Gastroesophageal sphincter (tissue), 4 donors: ENCODE measurements at regions not wholly inside any gene's neighbourhood (a gene's known extent, or its start where the extent isn't known, plus 50 kb on each side); places are given as distances from the start of the nearest gene placed in this dataset.
A peak's percentile ranks its signal among the peaks of the same experiment; 100 is the strongest.

Experiments
- ATAC-seq: fragments of 150-250 bp; one replicate; pipeline ENCODE4 v1.9.1; 2016; ENCODE audit warnings: mild to moderate bottlenecking, moderate library complexity
- H3K27ac ChIP-seq, 4 donors: fragments of 200-600 bp; sonication (generic) in 3 of 4; 1 replicate in 3 of 4; 2 replicates in 1 of 4; pipeline ENCODE4 v1.5.1; 2016 to 2019
- H3K27me3 ChIP-seq: fragments of 200-600 bp; sonication (generic); one replicate; pipeline ENCODE4 v1.5.1; 2019
- H3K36me3 ChIP-seq, 2 donors: fragments of 200-600 bp; sonication (generic); one replicate each; pipeline ENCODE4 v1.5.1; 2019; ENCODE audit warnings: control low read depth in 1 of 2
- H3K4me1 ChIP-seq, 3 donors: fragments of 200-600 bp; sonication (generic); 1 replicate in 2 of 3; 2 replicates in 1 of 3; pipeline ENCODE4 v1.5.1; 2016 to 2019; ENCODE audit warnings: control low read depth in 2 of 3
- H3K4me3 ChIP-seq, 2 donors: fragments of 200-600 bp; sonication (generic); one replicate each; pipeline ENCODE4 v1.5.1; 2019; ENCODE audit warnings: mild to moderate bottlenecking in 1 of 2, moderate library complexity in 1 of 2
- H3K9me3 ChIP-seq, 3 donors: fragments of 200-600 bp; sonication (generic); one replicate each; pipeline ENCODE4 v1.5.1; 2017 to 2019; ENCODE audit warnings: control low read depth in 2 of 3
- CTCF ChIP-seq, 4 experiments: fragments of 200-600 bp in 2 of 4; fragments of 450-650 bp in 2 of 4; sonication (generic) in 1 of 4; IDR thresholded peaks; one replicate each; pipeline ENCODE4 v1.5.1; 2017 to 2019; ENCODE audit warnings: antibody characterized with exemption in 4 of 4, mild to moderate bottlenecking in 2 of 4, moderate library complexity in 2 of 4
- EP300 ChIP-seq: sonication (generic); formaldehyde crosslinking; IDR thresholded peaks from one replicate; pipeline ENCODE4 v1.6.1; 2017; ENCODE audit warnings: antibody characterized with exemption, mild to moderate bottlenecking
- POLR2A ChIP-seq, 2 donors: fragments of 450-650 bp; IDR thresholded peaks; one replicate each; pipeline ENCODE4 v1.6.1; 2017; ENCODE audit warnings: antibody characterized with exemption in 2 of 2, mild to moderate bottlenecking in 2 of 2, moderate library complexity in 1 of 2
- POLR2AphosphoS5 ChIP-seq: sonication (generic); formaldehyde crosslinking; IDR thresholded peaks from one replicate; pipeline ENCODE4 v1.6.1; 2017; ENCODE audit warnings: antibody characterized with exemption
- whole genome bisulfite sequencing, 2 donors: methylation state at CpG; one replicate each; pipeline ENCODE4 v1.1.5; 2018; ENCODE audit warnings: low coverage in 1 of 2; 5-methylcytosine and 5-hydroxymethylcytosine counted together

GRCh38 chr17:27986805-27987684 lies 55.4 kb upstream of the NLK start:
- Histone ChIP-seq H3K4me1 (no peaks in the 10 kb centered on the region), H3K9me3 (no peaks in the 10 kb centered on the region), H3K36me3 (no peaks in the 10 kb centered on the region), H3K4me3 (no peak overlapping the region), H3K27ac (no peak overlapping the region), H3K27me3 (peaks cover 10% of the 10 kb centered on the region)
- 69 to 73% methylated on average over 4 to 5 of the region's 9 CpGs for WGBS, 2 donors
- ATAC-seq = no peak
- peak; percentile 8 for TF ChIP-seq POLR2AphosphoS5
- no peak for TF ChIP-seq POLR2A (IDR thresholded peaks at IDR 0.05)

- Histone ChIP-seq H3K36me3 (no peaks in the 10 kb centered on the region), H3K4me3 (no peak overlapping the region), H3K4me1 (no peaks in the 10 kb centered on the region), H3K27me3 (peaks cover 10% of the 10 kb centered on the region), H3K9me3 (no peaks in the 10 kb centered on the region), H3K27ac (no peak overlapping the region)
- ATAC-seq = no peak
- 70 to 86% methylated on average over 2 of the region's 3 CpGs for WGBS, 2 donors
- TF ChIP-seq POLR2A (IDR thresholded peaks at IDR 0.05) = no peak
- TF ChIP-seq EP300 = no peak
- no peak for TF ChIP-seq POLR2AphosphoS5
- TF ChIP-seq CTCF (IDR thresholded peaks at IDR 0.05) = no peak
Measured at GRCh38 chr17:27989046-27989445, 53.4 kb upstream of the NLK start.

GRCh38 chr17:27990100-27990499 lies 52.4 kb upstream of the NLK start:
- Histone ChIP-seq H3K9me3 (no peaks in the 10 kb centered on the region), H3K4me1 (no peaks in the 10 kb centered on the region), H3K36me3 (no peaks in the 10 kb centered on the region), H3K4me3 (no peak overlapping the region), H3K27ac (no peak overlapping the region), H3K27me3 (peaks cover 2% of the 10 kb centered on the region)
- ATAC-seq = no peak
- WGBS, 2 donors = 74 to 100% methylated on average over 1 to 2 of the region's 2 CpGs
- TF ChIP-seq EP300 (no peak), POLR2A (IDR thresholded peaks at IDR 0.05) (no peak), POLR2AphosphoS5 (no peak), CTCF (IDR thresholded peaks at IDR 0.05) (no peak)

- ATAC-seq = no peak
- Histone ChIP-seq H3K4me3 (no peak overlapping the region), H3K36me3 (no peaks in the 10 kb centered on the region), H3K27ac (no peak overlapping the region), H3K4me1 (no peaks in the 10 kb centered on the region), H3K9me3 (no peaks in the 10 kb centered on the region), H3K27me3 (no peaks in the 10 kb centered on the region)
- WGBS, 2 donors = 75 to 92% methylated on average over 2 to 5 of the region's 5 CpGs
- TF ChIP-seq POLR2AphosphoS5 = no peak
- no peak for TF ChIP-seq CTCF (IDR thresholded peaks at IDR 0.05)
- no peak for TF ChIP-seq EP300
- no peak for TF ChIP-seq POLR2A (IDR thresholded peaks at IDR 0.05)
Measured at GRCh38 chr17:27990979-27991378, 51.5 kb upstream of the NLK start.

- WGBS, 2 donors = 67 to 92% methylated on average over 1 of the region's 1 CpG
- H3K9me3 ChIP-seq = no peaks in the 10 kb centered on the region
- no peaks in the 10 kb centered on the region for H3K36me3 ChIP-seq
- H3K4me3 ChIP-seq = no peak overlapping the region
- no peak for ATAC-seq
- no peak for TF ChIP-seq EP300
- TF ChIP-seq POLR2A (IDR thresholded peaks at IDR 0.05) = no peak
- TF ChIP-seq POLR2AphosphoS5 = no peak
- no peak for TF ChIP-seq CTCF (IDR thresholded peaks at IDR 0.05)
- no peaks in the 10 kb centered on the region for H3K4me1 ChIP-seq
- peaks cover 3% of the 10 kb centered on the region for H3K27me3 ChIP-seq
- H3K27ac ChIP-seq = no peak overlapping the region
Measured at GRCh38 chr17:27991462-27991993, 50.9 kb upstream of the NLK start.
